ENCODE measurements at regions not wholly inside any gene's neighbourhood (a gene's known extent, or its start where the extent isn't known, plus 50 kb on each side); places are given as distances from the start of the nearest gene placed in this dataset.

- ATAC-seq = no peak
- no peak for DNase-seq
These were observed 106.1 kb upstream of the RFLNA start for GRCh38 chr12:124188561-124189405.

- ATAC-seq (no peak), DNase-seq (no peak)
These were observed 104.4 kb upstream of the RFLNA start for GRCh38 chr12:124190312-124191023.

DNA sequence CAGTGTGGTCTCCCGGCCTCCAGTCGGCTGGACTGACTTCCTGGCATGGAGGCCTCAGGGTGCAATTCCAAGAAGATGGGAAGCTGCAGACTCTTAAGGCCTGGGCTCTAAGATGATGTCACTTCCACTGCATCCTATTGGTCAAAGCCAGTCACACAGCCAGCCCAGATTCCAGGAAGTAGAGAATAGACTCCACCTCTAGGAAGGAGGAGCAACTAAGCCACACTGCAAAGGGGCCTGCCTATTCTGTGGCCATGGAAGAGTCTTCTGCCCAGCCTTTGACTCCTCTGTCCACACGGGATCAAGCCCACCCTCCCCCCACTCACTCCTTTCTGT is 103.9 kb upstream of the RFLNA start:
- ATAC-seq = peak; percentile 41
- DNase-seq = no peak

GRCh38 chr12:124191966-124192365 is 102.9 kb upstream of the RFLNA start:
- no peak for ATAC-seq
- DNase-seq = no peak

- ATAC-seq = no peak
- no peak for DNase-seq
These were observed 100.5 kb upstream of the RFLNA start for GRCh38 chr12:124194264-124194892.

DNA sequence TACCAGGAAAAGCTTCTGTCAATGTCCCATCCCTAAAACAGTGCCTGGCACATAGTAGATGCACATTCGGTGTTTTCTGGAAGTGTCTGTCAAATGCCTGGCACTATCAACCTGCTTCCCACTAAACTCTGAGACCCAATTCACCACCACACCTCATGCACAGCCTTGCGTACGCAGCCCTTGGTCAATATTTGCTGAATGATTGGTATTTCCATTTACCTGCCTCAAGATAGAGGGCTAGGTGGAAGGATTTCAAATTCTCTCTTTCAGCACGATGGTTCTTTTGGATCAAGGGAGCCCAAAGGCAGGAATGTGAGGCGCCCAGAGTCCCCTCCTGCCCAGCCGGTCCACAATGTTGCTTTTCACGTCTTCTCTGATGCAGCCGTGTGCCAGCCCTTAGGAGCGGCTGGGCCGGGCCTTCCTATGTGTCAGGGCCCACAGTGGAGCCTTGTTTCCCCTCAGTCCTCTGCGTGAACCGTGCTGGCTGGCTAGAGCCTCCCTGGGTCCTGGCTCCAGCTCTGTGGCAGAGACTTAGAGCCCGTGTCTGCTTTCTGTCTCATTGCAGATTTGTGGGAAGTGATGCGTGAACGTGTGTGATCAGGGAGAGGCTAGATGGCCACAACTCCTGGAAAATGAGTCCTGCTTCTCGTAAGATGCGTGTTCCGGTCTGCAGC is 99.9 kb upstream of the RFLNA start:
- no peak for DNase-seq
- ATAC-seq = no peak

GRCh38 chr12:124195567-124195942 is 99.3 kb upstream of the RFLNA start:
- no peak for ATAC-seq

GRCh38 chr12:124196236-124196635 is 98.7 kb upstream of the RFLNA start:
- DNase-seq = no peak
- no peak for ATAC-seq

More at GRCh38 chr12:124195567-124195942, 99.3 kb upstream of the RFLNA start:
- no peak for DNase-seq

DNA sequence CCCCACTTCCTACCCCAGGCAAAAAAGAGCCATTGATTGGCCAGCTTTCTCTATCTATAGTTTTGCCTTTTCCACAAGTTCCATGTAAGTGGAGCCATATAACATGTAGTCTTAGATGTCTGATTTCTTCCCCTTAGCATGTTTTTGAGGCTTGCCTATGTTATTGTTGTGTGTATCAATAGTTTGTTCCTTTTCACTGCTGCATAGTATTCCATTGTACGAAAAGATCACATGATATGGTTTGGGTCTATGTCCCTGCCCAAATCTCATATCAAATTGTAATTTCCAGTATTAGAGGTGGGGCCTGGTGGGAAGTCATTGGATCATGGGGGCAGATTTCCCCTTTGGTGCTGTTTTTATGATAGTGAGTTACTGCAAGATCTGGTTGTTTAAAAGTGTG is 93.6 kb upstream of the RFLNA start:
- no peak for ATAC-seq
- DNase-seq = no peak

DNA sequence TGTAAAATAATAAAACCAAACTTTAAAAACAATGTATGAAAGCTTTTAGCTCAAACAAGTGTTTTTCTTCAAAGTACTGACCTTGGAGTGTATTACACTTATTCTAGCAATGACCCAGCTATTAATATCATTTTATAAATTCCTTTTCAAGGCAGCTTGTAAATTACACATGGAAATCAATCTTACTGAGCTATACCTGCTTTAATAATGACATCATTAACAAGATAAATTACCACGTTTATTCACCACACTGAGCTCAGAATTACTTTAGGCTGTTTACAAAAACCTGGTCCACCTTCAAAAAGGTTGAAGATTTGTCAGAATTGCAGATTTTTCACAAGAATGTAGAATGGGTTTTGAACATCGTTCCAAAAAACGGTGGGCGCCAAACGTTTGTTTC is 91.7 kb upstream of the RFLNA start:
- DNase-seq = no peak
- no peak for ATAC-seq

GRCh38 chr12:124205405-124205804 is 89.5 kb upstream of the RFLNA start:
- DNase-seq = no peak
- ATAC-seq = no peak

GRCh38 chr12:124207049-124207448 is 87.8 kb upstream of the RFLNA start:
- ATAC-seq = no peak
- DNase-seq = no peak

DNA sequence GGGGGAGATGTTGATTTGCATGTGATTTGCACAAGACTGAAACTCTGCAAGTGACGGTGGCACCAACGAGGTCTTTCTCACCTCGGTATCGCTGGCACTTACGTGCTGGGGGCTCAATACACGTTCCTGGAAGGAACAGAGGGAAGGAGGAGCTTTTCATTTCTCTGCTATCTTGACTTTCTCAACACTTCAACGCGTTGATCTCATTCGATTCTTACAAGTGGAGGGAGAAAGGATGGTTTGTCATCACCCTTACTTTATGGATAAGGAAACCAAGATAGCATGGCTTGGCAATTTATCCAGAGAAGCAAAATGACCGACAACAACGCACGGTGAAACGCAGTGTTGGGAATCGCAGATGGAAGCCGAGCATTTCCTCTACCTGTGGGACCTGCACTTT is 87.3 kb upstream of the RFLNA start:
- no peak for ATAC-seq
- no peak for DNase-seq

GRCh38 chr12:124208489-124208888 is 86.4 kb upstream of the RFLNA start:
- DNase-seq (no peak), ATAC-seq (no peak)

DNA sequence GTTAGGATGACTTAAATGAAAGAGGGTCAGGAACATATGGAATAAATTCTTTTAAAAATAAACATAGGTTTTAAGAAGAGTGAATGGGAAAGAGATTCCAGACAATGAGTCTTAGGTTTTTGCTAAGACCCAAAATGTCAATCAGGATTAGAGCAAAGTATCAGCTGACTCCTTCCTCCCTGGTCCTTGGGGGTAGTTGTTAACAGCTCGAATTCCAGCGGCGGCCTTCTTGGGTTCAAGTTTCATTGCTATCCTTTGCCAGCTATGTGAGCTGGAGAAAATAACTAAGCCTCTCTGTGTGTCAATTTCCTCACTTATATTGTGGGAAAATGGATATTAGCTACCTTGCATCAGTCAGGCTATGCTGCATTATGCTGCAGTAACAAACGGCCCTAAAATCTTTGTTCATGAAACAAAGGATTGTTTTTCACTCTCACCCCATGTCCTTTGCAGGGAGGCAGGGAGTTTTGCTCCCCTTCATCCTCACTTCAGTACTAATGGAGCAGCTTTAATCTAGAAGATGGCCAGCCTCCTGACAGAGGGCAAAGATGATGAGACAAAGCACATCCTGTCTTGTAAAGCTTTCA is 83.8 kb upstream of the RFLNA start:
- DNase-seq = no peak
- ATAC-seq = no peak

DNA sequence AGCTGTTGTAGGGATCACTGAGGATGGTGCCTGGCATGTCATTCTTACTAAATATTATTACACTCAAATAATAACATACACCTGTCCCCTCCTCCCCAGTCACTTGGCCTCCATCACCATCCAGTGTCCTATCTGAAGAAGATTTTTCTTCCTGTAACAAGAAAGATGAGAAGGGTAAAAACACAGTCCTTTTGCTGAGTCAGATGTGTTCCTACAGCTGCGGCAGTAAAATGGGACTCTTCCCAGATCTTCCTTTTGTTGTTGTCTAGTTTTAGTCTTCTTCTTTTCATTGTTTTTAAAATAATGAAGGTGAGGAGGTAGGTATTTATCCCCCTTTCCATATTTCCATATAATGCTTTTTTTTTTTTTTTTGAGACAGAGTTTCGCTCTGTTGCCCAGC is 83.1 kb upstream of the RFLNA start:
- ATAC-seq (no peak), DNase-seq (no peak)

GRCh38 chr12:124213666-124214347 is 81.1 kb upstream of the RFLNA start:
- no peak for DNase-seq
- ATAC-seq = no peak

DNA sequence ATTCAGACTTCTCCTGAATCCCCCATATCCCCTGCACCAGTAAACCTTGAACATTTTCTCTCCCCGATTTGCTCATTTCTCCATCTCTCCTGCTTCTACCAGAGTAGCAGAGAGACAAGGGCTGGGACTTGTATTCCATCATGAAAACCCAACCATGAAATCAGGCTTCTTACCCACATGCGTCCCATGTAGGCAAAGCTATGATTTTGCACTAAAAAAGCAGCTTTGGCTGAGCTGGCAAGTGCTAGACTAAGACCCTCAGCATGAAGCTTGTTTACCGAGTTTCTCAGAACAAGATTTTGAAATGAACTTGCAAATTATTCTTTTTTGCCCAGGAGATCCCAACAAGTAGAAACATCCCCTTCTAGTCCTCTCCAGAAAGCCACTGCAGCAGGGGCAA is 80.3 kb upstream of the RFLNA start:
- no peak for DNase-seq
- no peak for ATAC-seq

DNA sequence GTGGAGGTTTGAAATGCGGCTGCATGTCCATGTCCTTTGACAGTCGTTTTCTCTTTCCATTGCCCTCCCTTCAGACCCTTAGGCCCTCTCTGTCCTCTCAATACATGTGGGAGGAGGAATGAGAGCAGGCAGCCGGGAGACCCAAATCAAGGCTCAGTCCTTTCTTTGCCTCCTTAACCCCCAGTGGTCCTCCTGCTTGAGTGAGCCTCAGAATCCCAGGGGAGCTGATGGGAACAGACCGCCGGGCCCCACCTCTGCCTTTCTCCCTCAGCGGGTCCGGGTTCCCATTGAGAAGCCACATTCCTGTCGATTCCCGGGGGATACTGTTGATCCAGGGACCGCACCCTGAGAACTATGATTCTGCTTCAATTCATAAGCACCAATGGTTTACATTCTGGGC is 77.9 kb upstream of the RFLNA start:
- DNase-seq (no peak), ATAC-seq (no peak)

DNA sequence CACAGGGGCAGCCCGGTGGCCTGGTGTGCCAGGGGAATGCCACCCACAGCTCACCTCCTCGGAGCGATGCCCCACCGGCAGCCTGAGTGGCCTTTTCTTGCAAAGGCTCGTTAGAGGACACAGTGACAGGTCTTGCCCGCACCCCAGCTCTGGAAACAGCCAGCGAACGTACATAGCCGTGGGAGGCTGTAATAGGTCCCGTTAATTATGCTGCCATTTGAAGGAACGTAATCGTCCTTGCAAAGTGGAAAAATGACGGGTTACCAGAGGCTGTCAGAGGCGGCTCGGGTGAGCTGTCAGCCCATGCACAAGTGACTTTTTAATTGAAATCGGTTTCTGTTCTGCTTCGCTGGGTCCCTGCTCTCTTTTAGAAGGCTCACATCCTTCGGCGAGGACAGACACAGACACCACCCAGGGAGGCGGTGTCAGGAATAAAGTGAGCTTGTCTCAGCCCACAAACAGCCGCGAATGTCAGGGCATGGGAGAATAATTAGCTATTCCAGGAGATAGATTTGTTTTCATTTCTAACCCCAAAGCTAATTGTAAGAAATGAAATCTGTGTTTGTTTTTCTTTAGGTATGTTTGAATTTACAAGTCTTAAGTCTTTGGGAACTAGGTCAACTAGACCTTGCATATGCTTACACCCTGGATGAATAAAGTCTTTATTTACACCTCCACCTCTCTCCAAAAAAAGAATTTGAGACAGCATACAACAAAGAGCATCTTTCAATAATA is 77.2 kb upstream of the RFLNA start:
- ATAC-seq (no peak), DNase-seq (no peak)

GRCh38 chr12:124218243-124218560 is 76.7 kb upstream of the RFLNA start:
- DNase-seq = no peak
- ATAC-seq = no peak
